Midbrain (tissue), 1 donor: ENCODE measurements at regions not wholly inside any gene's neighbourhood (a gene's known extent, or its start where the extent isn't known, plus 50 kb on each side); places are given as distances from the start of the nearest gene placed in this dataset.
"Not testable (repeated sequence)": the region's sequence is repeated elsewhere in the genome, so short reads cannot be mapped to it uniquely, and the experiment has no call there.

ENCODE experiments used
- DNase-seq: peaks from one replicate; lab custom pipeline; 2025; lab: John Stamatoyannopoulos, UW

DNA sequence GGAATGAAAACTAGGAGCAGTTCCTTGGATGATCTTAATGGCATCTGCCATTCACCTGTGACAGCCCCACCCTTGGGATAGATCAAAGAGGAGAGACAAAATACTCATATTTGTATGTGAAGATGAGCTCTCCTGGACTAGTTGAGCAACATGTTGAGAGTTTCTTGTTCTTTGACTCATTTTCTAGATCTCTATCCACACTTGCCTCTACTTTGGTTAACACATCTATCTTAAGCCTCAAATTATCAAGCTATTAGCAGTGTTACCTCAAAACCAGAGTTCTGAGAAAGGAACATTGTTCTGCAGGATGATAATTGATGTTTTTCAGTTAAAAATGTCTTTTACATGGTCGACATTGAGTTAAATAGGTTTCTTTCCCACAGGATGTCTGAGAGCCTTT lies 94.2 kb upstream of the TEX13D start:
- no peak for DNase-seq

DNA sequence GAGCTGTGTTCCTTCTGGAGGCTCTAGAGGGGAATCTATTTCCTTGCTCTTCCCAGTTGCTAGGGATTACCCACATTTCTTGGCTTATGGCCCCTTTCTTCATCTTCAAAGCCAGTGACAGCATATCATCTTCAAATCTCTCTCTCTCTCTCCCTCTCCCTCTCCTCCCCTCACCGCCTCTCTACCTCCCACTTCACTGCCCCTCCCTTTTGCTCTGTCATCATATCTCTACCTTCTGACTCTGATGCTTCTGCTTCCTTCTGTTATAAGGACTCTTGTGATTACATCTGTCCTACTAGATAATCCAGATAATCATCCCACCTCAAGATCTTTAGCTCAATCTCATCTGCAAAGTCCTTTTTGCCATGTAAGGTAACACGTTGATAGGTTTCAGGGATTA lies 93.1 kb upstream of the TEX13D start:
- no peak for DNase-seq

GRCh38 chrX:124239911-124240310 lies 92.5 kb upstream of the TEX13D start:
- no peak for DNase-seq

DNA sequence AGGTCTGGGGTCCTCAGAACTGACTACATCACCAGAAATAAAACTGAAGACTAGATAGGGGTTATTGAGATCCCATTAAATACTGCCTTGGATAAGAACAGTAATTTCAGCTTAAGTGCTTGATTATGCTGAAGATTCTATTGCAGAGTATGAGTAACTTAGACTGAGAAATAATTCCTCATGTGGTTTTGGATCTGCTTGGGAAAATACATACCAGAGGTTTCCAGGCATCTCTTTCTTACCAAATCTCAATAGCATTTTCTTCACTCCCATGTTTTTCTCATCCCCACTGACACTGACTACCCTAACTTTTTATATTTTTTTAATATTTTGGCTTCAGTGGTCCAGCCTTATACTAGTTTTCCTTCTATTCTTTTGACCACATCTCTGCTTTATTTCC lies 92.0 kb upstream of the TEX13D start:
- no peak for DNase-seq

GRCh38 chrX:124242131-124242530 lies 90.3 kb upstream of the TEX13D start:
- no peak for DNase-seq

DNA sequence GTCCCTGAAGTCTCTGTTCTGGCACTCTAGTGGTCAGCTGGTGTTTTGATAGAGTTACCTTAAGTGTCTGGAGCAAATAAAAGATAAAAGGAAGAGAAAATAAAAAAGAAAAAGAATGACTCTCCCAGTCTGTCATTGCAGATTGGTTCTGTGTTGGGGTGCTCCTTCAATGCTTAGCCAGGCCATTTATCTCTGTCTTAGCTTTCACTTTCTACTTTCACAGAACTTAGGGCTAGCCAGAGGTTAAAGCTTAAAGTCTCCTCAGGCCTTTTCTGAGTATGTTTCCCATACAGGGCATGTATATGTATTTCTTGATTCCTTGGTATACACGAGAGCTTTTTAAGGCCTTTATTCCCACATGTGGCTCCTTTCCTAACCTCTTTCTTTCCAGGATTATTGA lies 83.1 kb upstream of the TEX13D start:
- DNase-seq, result no peak

GRCh38 chrX:124250835-124251437 lies 81.5 kb upstream of the TEX13D start:
- DNase-seq, result no peak

- DNase-seq, result no peak
Observed at GRCh38 chrX:124254611-124255010, 77.8 kb upstream of the TEX13D start.

- no peak for DNase-seq
Observed at GRCh38 chrX:124256216-124256615, 76.2 kb upstream of the TEX13D start.

DNA sequence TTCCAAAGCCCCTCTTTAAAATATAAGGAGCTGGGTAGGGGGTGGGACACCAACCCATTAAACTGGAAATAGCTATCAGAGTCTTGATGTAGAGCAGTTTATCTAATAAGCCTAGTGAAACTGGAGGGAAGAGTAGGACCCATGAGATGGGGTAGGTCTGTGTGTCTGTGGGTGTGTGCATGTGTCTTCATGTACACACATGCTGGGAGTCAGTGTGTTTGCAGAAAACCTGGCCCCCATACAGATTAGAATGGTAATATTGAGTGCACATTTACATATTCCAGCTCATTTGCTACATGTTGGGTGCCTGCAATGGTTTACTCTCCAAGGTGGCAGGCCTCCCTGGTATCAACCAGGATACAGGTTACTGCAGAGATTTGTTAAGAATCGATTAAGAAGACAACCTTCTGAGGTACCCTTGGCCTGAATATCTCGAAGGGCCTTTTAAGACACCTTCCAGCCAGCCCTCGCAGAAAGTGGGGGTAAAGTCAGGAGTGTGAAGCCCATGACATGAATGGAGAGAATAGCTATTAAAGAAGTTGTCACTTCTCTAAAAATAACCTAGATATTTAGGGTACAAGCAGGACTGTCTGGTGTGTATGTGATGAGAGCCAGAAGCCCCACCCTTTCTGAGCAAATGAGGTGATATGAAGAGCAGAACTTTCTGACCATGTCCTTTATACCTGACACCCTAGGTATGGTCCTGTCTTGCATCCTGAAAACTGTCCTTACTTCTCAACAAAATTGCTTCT lies 75.7 kb upstream of the TEX13D start:
- DNase-seq, result no peak

- no peak for DNase-seq
Observed at GRCh38 chrX:124257924-124258702, 74.3 kb upstream of the TEX13D start.

DNA sequence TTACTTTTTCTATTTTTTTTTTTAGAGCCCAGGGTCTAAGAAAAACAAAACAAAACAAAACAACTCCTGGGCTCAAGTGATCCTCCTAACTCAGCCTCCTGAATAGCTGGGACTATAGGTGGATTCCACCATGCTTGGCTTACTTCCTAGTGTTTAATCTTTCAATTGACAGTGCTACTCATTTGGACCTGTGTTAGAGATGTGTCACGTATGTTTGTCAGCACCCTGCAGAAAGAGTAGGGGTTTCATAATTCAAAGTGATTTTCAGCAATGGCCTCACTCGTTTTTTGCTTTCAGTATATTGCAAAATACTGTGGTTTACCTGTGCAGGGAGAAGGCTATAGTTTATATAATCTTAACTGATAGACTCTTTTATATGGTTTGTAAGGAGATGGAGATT lies 71.6 kb upstream of the TEX13D start:
- DNase-seq, result no peak

DNA sequence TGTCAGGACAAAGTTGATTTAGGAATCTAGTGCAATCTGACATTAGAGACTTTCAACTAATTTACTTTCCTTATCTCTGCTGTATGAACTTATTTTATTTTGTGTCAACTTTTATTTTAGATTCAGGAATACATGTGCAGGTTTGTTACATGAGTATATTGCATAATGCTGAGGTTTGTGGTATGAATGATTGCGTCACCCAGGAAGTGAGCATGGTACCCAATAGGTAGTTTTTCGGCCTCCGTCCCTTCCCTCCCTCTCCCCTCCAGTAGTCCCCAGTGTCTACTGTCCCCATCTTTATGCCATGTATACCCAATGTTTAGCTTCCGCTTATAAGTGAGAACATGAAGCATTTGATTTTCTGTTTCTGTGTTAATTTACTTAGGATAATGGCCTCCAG lies 68.7 kb upstream of the TEX13D start:
- DNase-seq, result no peak

DNA sequence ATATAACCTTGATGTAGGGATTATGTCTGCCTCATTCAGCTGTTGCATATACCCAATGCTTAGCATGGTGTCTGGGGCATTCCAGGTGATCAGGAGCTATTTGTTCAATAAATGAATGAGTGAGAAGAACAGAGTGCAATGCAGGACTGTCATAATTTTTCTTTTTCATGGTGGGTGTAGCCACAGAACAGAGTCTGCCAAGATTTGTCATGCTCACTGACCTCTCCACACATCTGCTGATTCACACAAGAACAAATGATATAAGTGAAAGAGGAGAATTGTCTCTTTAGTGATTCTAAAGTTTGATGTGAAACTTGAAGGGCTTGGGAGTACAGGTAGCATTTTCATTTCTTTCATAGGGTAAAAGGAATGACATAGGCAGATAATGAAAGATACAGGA lies 64.4 kb upstream of the TEX13D start:
- no peak for DNase-seq

GRCh38 chrX:124269881-124270280 lies 62.6 kb upstream of the TEX13D start:
- DNase-seq, result no peak

- not testable (repeated sequence) for DNase-seq
Observed at GRCh38 chrX:124271599-124271998, 60.9 kb upstream of the TEX13D start.

- DNase-seq, result no peak
Observed at GRCh38 chrX:124272370-124272982, 60.0 kb upstream of the TEX13D start.

GRCh38 chrX:124274438-124275181 lies 57.9 kb upstream of the TEX13D start:
- DNase-seq, result no peak

GRCh38 chrX:124275182-124275894 lies 57.1 kb upstream of the TEX13D start:
- no peak for DNase-seq

DNA sequence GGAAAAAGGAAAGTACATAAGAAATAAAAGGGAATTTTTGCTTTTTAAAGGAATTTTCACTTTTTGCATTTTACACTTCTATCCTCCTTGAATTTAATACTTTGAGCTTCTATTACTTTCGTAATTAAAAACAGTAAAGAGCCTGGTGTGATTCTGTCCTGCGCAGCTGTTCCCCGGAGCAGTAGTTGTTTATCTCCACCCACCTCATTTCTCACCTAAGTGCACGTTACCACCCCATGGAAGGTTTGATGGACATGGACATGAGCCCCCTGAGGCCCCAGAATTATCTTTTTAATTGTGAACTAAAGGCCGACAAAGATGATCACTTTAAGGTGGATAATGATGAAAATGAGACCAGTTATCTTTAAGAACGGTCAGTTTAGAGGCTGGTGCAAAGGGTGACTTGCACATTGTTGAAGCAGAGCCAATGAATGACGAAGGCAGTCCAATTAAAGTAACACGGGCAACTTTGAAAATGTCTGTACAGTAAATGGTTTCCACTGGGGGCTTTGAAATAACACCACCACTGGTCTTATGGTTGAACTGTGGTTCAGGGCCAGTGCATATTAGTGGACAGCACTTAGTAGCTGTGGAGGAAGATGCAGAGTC lies 52.1 kb upstream of the TEX13D start:
- no peak for DNase-seq

GRCh38 chrX:124282580-124282979 lies 49.9 kb upstream of the TEX13D start:
- no peak for DNase-seq
